Smooth muscle cell (in vitro differentiated cells): ENCODE measurements at regions not wholly inside any gene's neighbourhood (a gene's known extent, or its start where the extent isn't known, plus 50 kb on each side); places are given as distances from the start of the nearest gene placed in this dataset.

Source experiments
- DNase-seq: peaks from one replicate; lab custom pipeline; 2025; ENCODE audit not compliant: unreplicated experiment; lab: John Stamatoyannopoulos, UW
- H2AFZ ChIP-seq: fragments of 200-600 bp; sonication (generic); 2 replicates; pipeline ENCODE4 v1.6.0; 2016; ENCODE audit warnings: antibody characterized with exemption, low read depth, mild to moderate bottlenecking
- H3F3A ChIP-seq: fragments of 200-600 bp; sonication (generic); 2 replicates; pipeline ENCODE4 v1.6.0; 2017; ENCODE audit warnings: antibody characterized with exemption, low read depth
- H3K27ac ChIP-seq: fragments of 200-600 bp; sonication (generic); 2 replicates; pipeline ENCODE4 v1.5.1; 2016; ENCODE audit warnings: low read depth, mild to moderate bottlenecking
- H3K27me3 ChIP-seq: fragments of 200-600 bp; sonication (generic); 2 replicates; pipeline ENCODE4 v1.6.1; 2016; ENCODE audit warnings: low read depth, mild to moderate bottlenecking
- H3K36me3 ChIP-seq: fragments of 200-600 bp; sonication (generic); 2 replicates; pipeline ENCODE4 v1.5.1; 2016; ENCODE audit warnings: low read depth
- H3K4me1 ChIP-seq: fragments of 200-600 bp; sonication (generic); 2 replicates; pipeline ENCODE4 v1.5.1; 2016; ENCODE audit warnings: low read depth
- H3K4me2 ChIP-seq: fragments of 200-600 bp; sonication (generic); 2 replicates; pipeline ENCODE4 v1.6.0; 2016; ENCODE audit warnings: mild to moderate bottlenecking
- H3K4me3 ChIP-seq: fragments of 200-600 bp; sonication (generic); 2 replicates; pipeline ENCODE4 v1.5.1; 2016; ENCODE audit warnings: mild to moderate bottlenecking
- H3K79me2 ChIP-seq: fragments of 200-600 bp; sonication (generic); 2 replicates; pipeline ENCODE4 v1.6.0; 2016; ENCODE audit warnings: low read depth, mild to moderate bottlenecking
- H3K9ac ChIP-seq: fragments of 200-600 bp; sonication (generic); 2 replicates; pipeline ENCODE4 v1.6.0; 2016; ENCODE audit warnings: low read depth
- H3K9me3 ChIP-seq: fragments of 200-600 bp; sonication (generic); replicated peaks from 2 replicates; pipeline ENCODE4 v1.5.1; 2016; ENCODE audit warnings: low read depth
- H4K20me1 ChIP-seq: fragments of 200-600 bp; sonication (generic); 2 replicates; pipeline ENCODE4 v1.6.0; 2016; ENCODE audit warnings: low read depth
- WGBS: methylation state at CpG from one replicate; pipeline ENCODE4 v1.1.7; 2016; ENCODE audit warnings: low lambda C conversion rate; 5-methylcytosine and 5-hydroxymethylcytosine counted together
- TF ChIP-seq, protein P1 (sequence below): fragments of 200-600 bp; sonication (generic); IDR thresholded peaks from 2 replicates; pipeline ENCODE4 v1.5.1; 2017; ENCODE audit warnings: borderline replicate concordance, mild to moderate bottlenecking, antibody characterized with exemption; ENCODE audit not compliant: insufficient read depth, poor library complexity, severe bottlenecking

DNA sequence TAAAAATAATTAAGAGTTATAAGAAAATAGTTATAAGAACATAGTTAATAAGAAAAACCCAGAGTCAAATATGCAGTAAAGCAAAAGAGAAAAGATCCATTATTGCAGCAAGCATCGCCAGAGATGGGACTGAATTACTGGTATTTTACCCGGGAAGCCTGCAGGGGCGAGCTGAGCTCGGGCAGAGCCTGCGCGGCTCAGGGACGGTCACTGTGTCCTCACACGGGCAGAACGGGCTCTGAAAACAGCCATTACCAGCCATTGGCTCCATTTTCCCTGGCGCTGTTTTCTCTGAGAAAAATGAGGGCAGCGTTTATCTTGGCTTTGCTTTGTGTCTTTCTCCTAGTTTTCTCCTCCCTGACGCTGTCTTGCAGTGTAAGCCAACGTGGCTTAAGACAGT lies 95.3 kb upstream of the ALKAL2 start:
- Histone ChIP-seq H3F3A (no peaks in the 10 kb centered on the region), H3K9me3 (no peaks in the 10 kb centered on the region), H3K79me2 (no peaks in the 10 kb centered on the region), H3K36me3 (no peaks in the 10 kb centered on the region), H3K4me3 (no peak overlapping the region), H3K27ac (no peak overlapping the region), H3K4me1 (no peaks in the 10 kb centered on the region), H3K9ac (no peak overlapping the region), H4K20me1 (no peaks in the 10 kb centered on the region), H2AFZ (no peak overlapping the region), H3K27me3 (no peaks in the 10 kb centered on the region), H3K4me2 (no peak overlapping the region)
- TF ChIP-seq, protein P1, sequence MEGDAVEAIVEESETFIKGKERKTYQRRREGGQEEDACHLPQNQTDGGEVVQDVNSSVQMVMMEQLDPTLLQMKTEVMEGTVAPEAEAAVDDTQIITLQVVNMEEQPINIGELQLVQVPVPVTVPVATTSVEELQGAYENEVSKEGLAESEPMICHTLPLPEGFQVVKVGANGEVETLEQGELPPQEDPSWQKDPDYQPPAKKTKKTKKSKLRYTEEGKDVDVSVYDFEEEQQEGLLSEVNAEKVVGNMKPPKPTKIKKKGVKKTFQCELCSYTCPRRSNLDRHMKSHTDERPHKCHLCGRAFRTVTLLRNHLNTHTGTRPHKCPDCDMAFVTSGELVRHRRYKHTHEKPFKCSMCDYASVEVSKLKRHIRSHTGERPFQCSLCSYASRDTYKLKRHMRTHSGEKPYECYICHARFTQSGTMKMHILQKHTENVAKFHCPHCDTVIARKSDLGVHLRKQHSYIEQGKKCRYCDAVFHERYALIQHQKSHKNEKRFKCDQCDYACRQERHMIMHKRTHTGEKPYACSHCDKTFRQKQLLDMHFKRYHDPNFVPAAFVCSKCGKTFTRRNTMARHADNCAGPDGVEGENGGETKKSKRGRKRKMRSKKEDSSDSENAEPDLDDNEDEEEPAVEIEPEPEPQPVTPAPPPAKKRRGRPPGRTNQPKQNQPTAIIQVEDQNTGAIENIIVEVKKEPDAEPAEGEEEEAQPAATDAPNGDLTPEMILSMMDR: no peak
- DNase-seq: no peak
- WGBS: 62% methylated on average over 13 of the region's 13 CpGs

DNA sequence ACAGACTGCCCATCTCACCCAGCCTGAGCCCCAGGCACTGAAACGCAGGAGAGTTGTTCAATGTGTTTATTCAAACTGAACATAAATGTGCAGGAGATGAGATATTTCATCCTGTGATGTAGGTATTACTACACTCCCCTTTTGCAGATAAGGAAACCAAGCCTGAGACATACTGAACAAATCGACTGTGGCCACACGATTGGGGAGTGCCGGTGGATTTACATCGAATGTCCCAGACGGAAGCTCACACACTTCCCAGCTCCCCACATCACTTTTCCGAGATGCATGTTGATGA lies 94.8 kb upstream of the ALKAL2 start:
- H3K9ac ChIP-seq: no peak overlapping the region
- no peaks in the 10 kb centered on the region for H3K9me3 ChIP-seq
- H3K4me1 ChIP-seq: no peaks in the 10 kb centered on the region
- no peak overlapping the region for H3K27ac ChIP-seq
- H4K20me1 ChIP-seq: no peaks in the 10 kb centered on the region
- H3K36me3 ChIP-seq: no peaks in the 10 kb centered on the region
- H3K4me3 ChIP-seq: no peak overlapping the region
- DNase-seq: no peak
- TF ChIP-seq, protein P1: no peak
- H2AFZ ChIP-seq: no peak overlapping the region
- no peak overlapping the region for H3K4me2 ChIP-seq
- H3K27me3 ChIP-seq: no peaks in the 10 kb centered on the region
- WGBS: 90% methylated on average over 7 of the region's 7 CpGs
- no peaks in the 10 kb centered on the region for H3F3A ChIP-seq
- H3K79me2 ChIP-seq: no peaks in the 10 kb centered on the region

DNA sequence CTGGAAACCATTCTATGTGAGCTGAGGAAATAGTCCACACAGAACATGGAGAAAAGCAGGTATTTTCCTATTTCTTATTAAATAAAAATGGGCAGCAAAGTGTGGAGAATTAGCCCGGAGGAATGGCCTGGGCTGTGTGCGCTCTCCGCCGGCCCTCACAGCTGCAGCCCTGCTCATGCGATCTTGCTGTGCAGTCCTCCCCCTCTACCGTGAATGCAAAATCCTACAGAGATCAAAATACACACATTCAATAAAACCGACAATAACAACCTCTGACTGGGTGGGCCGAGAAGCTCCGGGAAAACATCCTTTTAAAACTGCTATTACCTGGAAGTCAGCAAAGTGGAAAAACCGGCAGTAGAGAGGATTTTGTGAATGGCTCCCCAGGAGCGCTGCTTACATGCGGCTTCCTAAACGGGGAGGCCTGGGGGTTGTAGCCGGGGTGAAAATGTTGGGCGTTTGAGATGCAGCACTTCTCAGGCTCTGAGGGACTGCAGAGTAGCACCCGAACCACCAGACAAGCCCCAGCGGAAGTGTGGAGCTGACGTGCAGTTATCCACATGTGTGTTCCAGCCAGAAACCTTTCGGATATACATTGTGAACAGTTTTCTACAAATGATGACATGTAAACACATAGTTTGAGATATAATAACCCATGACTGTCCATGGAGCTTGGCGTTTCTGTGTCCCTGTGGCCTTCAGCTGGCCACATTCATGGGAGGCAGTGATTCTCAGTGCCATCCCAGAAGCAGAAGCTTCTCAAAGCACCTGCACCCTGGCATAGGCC lies 94.2 kb upstream of the ALKAL2 start:
- Histone ChIP-seq H3K27ac (no peak overlapping the region), H3K4me3 (no peak overlapping the region), H4K20me1 (no peaks in the 10 kb centered on the region), H3F3A (no peaks in the 10 kb centered on the region), H3K27me3 (no peaks in the 10 kb centered on the region), H3K79me2 (no peaks in the 10 kb centered on the region), H3K36me3 (no peaks in the 10 kb centered on the region), H3K4me2 (no peak overlapping the region), H3K9ac (no peak overlapping the region), H2AFZ (no peak overlapping the region), H3K4me1 (no peaks in the 10 kb centered on the region), H3K9me3 (no peaks in the 10 kb centered on the region)
- TF ChIP-seq, protein P1: no peak
- 82% methylated on average over 20 of the region's 20 CpGs for WGBS
- no peak for DNase-seq

DNA sequence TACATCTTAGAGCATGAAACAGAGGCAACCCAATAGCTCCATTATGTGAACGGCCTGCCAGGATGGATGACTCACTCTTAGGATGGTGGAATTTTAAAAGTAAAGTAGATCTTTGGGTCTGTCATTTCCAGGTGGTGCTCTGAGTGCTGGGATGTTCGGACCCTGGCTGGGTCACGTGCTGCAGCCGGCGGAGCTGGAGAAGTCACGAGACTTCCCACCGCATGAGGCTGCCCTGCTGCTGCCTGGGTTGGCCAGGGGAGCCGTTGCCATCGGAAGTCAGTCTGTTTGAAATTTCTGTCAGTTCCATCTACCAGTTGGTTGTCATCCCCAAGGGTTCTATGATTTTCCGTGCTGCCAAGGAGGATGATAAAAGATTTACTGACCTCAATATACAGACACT lies 93.3 kb upstream of the ALKAL2 start:
- TF ChIP-seq, protein P1: no peak
- H3K4me2 ChIP-seq: no peak overlapping the region
- no peaks in the 10 kb centered on the region for H3K27me3 ChIP-seq
- WGBS: 89% methylated on average over 10 of the region's 10 CpGs
- no peaks in the 10 kb centered on the region for H3K4me1 ChIP-seq
- H2AFZ ChIP-seq: no peak overlapping the region
- H3K79me2 ChIP-seq: no peaks in the 10 kb centered on the region
- no peak for DNase-seq
- no peaks in the 10 kb centered on the region for H3F3A ChIP-seq
- no peaks in the 10 kb centered on the region for H4K20me1 ChIP-seq
- no peak overlapping the region for H3K27ac ChIP-seq
- H3K9ac ChIP-seq: no peak overlapping the region
- no peaks in the 10 kb centered on the region for H3K36me3 ChIP-seq
- H3K4me3 ChIP-seq: no peak overlapping the region
- H3K9me3 ChIP-seq: no peaks in the 10 kb centered on the region
